NCI-H2196 treated with DMSO at 0.1 percent for 48 hours (cell line): ENCODE measurements at regions not wholly inside any gene's neighbourhood (a gene's known extent, or its start where the extent isn't known, plus 50 kb on each side); places are given as distances from the start of the nearest gene placed in this dataset.
"Not testable (repeated sequence)": the region's sequence is repeated elsewhere in the genome, so short reads cannot be mapped to it uniquely, and the experiment has no call there.

ENCODE experiments used
- DNase-seq: peaks from one replicate; lab custom pipeline; 2025; ENCODE audit not compliant: unreplicated experiment; lab: John Stamatoyannopoulos, UW

DNA sequence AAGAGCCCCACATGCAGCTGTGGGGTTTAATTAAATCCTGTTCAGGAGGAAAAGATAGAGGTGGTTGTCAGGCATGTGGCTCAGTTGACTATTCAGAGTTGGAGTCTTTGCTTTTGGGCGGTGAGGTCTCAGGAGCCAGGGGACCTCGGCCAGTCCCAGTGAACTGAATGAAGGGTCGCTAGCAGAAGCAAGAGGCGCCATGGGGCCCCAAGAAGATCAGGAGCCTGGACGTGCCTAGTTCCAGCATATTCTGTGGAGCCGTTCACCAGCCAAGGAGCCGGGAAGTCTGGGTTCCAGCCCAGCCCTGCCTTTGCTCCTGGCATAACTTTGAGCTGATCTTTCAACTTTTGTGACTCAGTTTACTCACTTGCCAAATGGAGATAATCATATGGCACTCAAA, 217.7 kb upstream of the IRF2BP2 start:
- no peak for DNase-seq

DNA sequence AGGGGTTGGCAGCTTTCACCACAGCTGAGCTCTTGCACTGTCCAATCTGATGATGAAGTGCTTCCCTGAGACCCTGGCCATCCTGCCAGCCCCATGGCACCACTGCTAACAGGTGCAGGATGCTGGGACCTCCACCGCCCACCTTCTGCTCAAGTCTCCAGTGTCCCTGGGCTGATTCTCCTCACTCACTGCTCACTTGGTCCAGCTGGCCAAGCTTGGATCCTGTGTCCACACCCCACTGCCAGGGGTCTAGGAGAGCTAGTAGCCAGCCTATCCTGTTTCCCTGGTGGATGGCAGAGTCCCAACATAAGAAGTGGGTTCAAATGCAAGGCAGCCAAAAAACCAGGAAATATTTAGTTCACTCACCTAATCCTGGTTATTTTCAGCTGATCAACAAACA, 217.2 kb upstream of the IRF2BP2 start:
- DNase-seq = no peak

DNA sequence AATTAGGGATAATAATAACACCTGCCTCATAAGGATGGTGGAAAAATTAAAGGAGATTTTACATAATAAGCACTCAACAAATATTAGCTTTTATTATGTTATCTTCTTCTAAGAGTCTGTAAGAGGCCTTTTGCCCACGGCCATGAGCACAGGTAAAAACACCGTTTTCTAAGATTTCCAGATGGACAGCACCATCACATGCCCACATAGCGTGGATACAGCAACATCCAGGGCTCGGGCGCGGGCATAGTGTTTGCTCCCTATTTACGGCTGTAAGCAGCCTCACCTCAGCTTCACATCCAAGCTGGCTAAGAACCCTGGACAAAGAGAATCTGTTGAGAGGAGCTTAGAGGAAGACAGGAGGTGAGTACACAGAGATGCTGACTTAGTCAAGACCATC, 216.4 kb upstream of the IRF2BP2 start:
- no peak for DNase-seq

DNA sequence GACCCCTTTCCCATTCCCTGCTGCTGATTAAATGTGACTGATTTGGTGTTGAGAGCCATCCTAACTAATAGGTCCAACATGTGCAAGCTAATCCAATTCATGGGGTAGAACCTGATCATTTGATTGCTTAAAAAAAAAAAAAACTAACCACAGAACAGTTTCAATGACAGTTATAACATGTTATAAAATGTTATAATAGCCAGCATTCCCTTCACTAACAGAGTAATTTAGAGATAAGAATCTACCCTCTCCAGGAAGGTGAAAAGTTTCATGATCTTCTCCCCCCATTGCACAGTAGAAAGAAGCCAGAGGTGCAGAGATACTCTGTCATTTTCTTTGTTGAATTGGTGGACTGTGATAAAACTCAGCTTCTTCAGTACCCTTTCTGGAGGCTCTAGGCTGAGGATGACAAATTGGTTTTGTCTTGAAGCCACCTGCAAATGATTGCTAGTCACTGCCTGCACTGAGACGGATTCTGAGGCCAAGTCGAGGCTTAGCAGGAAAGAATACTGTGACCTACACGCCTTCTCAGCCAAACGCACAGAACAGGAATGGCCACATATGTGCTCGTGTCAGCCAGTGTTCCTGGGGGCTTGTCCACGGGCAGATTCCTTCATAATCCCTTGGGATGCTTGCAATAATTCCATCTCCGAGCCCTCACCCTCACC, 215.7 kb upstream of the IRF2BP2 start:
- no peak for DNase-seq

DNA sequence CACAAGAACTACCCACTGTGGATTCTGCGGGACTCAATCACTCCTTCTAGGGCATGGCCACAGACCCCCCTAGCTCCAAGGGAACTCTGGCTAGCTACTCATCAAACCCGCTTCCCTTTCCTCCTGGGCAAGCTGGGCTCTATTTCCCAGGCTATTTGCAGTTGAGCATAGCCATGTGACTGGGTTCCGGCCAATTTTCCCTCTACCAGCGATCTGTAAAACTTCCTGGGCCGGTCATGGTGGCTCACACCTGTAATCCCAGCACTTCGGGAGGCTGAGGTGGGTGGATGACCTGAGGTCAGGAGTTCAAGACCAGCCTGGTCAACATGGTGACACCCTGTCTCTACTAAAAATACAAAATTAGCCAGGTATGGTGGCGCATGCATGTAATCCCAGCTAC, 214.9 kb upstream of the IRF2BP2 start:
- not testable (repeated sequence) for DNase-seq

DNA sequence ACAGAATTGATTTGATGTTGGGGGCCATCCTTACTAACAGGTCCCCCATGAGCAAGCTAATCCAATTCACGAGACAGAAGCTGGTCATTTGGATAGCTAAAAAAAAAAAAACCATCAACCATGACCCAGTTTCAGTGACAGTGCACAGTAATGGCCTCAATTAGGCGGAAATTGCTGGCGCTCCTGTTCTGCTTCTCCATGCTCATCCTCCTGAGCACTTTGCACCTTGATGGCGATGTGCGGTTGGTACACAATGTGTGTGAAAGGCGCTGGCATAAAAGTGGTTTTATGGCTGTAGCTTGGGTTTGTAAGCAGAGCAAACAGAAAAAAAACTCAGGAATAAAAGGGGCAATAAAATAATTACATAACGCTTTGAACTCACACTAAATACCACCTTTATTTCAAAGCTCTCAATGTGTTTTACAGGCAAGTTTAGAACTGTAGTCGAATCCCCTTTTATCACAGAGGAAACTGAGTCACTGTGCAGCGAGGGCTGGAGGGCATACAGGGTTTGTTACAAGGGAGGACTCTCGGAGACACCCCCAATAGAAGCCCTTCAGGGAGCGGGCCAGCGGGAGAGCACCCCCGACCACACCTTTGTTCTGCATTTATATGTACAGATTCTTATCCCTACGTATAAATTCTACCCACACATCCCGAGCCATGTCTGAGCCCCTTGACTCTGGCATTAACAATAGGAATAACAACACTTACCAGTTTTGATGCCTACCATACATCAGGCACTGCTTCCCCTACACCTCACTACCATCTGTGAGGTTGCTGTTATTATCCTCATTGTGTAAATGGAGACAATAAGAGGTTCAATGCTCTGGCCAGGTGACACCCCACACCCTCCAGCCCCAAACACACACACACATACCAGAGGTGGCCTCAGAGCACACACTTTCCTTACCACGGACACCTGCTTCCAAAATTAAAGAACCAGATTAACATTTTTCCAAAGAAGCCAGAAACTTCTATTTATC, 213.5 kb upstream of the IRF2BP2 start:
- DNase-seq = no peak

DNA sequence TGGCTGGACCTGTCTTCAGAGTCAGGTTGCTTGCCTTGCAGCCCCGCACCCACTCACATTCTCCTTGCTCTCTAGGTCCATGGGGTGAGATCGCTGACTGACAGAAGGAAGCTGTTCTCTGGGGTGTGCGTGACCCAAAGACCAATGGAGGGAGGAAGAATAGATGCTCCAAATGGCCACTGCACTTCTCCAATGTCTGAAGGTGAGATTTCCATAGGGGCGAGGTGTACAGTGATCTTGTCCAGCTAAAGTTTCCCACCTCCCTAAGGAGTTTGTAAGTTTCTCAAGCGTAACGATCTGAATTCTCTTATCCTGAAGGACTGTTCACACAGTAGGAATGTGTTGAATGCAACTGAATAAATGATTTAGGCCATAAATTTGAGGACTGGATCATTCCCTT, 211.9 kb upstream of the IRF2BP2 start:
- no peak for DNase-seq

DNA sequence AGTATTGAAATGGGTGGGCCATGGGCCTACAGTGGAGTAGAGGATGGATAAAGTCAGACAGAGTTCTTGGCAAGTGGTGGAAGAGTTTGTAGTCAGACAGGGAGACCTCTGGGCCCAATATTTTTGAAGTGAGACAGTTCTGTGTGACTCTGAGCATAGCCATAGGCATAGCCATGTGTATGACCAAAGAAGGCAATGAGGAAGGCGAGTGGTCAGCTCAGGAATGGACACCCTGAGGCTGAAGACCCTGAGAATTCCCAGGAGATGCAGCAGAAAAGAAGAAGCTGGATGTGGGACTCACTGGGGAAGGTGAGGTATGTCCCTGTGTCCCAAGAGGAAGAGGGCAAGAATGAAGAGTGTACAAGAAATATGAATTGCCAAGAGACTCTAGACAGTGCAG, 210.6 kb upstream of the IRF2BP2 start:
- DNase-seq = no peak

DNA sequence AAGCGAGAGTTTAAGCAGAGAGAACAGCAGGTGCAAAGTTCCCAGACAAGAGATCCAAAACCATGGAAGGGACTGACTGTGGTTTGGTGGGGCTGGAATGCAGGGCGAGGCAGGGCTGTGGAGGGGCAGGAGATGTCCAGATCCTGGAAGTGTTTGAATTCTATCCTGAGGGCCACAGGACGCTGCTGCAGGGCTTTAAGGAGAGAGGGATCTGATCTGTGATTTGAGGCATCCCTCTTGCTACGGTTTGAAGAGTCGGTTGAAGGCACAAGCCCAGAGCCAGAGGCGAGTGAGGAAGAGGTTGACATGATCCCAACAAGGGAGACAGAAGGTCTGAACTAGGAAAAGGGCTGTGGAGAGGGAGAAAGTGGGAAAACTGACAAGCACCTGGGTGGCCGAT, 209.9 kb upstream of the IRF2BP2 start:
- not testable (repeated sequence) for DNase-seq

DNA sequence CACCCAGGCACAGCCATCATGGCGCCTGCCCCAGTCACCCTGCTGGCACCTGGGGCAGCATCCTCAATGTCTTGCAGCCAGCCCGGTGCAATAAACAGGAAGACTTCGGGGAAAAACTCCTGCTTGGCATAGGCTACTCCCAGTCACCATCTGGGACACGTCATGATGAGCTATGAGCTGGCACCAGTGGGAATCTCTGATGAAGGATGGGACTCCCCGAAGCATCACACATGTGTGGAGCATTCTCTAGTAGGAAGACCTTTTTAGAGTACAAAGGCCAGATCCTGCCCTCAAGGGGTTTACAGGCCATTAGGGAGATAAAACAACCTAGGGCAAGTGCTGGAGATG, 208.0 kb upstream of the IRF2BP2 start:
- not testable (repeated sequence) for DNase-seq

DNA sequence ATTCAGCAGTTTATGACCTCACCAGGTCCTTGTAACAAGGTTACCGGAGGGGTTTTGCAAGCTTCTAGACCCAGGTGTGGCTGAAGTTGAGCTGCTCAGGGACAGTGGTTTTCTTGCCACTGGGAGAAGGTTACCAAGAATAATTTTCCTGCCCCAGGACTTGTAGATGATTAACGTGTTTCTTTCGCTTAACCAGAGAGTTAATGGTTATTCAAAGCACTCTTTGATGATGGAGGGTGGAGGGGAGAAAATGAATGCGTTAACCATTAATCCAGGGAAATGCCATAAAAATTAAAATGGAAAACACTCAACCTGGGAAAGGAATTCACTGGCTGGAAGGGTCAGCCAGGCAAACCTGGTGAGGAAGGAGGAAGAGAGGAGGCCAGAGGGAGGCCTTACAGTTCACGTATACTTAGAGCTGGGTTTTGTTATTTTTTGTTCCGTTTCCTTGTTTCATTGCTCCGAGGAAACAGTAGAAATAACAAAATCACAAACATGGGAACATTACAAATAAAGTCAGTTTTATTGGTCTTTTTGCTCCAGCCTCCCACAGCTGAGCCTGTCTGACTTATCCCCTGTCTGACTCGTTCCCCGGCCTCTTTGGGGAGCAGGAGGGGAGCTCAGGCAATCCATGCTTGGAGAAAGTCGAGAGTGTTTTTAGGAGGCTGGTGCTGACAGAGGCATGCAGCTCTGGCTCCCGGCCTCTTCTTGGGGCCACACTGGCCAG, 207.5 kb upstream of the IRF2BP2 start:
- DNase-seq = not testable (repeated sequence)

DNA sequence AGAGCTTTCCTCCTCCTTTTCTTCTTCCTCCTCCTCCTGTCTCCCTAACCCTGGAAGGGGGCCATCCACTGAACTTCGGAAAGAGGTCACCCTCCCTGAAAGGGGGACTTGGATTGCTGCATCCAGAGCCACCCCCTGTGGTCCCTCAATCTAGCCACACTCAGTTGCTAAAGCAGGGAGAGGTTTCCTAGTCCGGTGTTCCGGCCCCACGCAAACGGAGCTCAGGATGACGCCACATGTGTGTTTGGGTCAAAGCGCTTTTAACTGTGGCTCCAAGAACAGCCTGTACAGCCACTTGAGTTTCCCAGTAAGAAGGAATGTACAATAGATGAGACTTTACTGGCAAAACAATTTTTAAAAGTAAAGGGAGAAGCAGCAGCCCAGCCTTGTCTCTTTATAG, 206.9 kb upstream of the IRF2BP2 start:
- not testable (repeated sequence) for DNase-seq

DNA sequence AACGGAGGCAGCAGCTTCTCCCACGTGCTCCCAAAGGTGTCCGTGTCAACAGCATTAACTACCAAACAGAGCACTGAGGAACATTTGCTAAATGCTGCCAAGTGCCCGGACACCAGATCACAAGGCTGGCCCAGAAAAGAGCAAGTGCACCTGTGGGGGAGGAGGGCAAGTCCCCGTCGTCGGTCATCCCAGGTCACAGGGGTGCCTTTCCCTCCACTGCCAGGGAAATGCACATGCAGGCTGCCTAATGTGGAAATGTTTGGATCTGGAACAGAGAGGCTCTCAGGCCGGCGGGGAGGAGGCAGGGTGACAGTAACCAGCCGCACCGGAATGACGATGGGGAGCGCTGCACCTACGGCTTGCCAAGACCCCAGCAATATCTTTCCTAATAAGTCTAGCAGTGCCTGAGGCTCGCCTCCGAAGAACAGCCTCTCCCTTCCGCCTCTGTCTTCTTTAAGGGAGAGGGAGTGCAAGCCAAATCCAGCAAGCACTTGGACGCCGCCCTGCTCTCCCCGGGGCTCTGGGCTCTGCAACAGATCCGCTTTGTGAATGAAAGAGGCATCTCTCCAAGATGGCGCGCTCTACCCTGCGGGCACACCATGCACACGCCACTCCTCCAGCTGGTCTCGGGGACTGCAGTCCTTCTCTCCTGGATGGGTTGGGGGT, 206.3 kb upstream of the IRF2BP2 start:
- DNase-seq = not testable (repeated sequence)

DNA sequence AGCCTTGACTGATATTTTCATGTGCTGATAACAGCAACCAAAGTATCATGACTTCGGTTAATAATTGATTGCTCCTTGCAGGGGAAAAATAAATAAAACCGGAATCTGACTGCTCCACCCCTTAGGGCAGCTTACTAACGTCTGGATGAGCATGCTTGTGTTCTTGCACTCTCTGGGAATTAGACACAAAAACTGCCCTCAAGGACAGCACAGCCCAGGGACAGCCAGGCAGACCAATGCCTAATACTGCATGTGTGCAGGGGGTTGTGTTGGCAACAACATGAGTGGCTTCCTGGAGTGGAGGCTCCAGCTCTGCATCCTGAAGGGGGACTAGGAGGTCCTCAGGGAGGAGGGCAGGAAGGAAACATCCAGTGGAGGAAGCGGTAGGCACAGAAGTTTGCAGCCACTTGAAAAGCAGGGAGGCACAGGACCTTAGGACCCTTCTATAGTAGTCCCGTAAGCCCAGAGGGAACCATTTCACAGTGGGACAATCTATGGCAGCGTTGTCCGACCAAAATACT, 205.4 kb upstream of the IRF2BP2 start:
- not testable (repeated sequence) for DNase-seq

DNA sequence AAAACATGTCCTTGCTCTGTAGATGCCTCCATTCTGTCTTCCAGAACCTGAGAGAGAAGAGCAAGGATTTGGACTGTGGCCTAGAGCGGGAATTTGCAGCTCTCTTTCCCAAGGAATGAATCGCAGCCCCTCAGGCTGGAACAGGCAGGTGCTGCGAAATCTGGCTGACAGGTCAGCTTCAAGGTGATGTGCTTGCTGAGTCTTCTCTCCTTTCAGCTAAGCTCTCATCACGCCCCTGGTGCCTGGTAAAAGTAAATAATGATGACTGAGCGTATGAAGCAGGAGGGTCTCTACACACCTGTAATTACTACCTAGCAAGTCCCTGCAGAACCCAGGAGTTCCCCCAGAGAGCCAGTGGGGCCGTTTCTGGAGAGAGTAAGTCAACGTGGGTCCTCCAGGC, 204.3 kb upstream of the IRF2BP2 start:
- DNase-seq = not testable (repeated sequence)

DNA sequence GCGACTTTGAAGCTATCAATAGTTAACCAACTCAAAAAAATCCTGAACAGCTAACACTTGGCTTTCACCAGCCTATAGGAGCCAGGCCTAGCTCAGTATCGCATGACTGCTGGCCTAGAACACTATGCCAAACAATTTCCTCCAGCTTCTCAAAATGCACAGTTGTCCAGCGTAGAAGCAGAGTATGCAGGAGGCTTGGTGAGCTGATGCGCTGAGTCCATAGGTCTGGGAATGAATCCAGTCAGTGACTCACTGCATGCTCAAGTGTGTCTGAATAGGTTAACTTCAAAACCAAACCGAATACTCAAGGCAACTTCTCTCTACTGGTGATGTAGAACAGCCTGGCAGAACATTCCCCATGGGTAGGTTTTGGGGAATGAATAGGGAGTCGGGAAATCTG, 201.8 kb upstream of the IRF2BP2 start:
- DNase-seq = not testable (repeated sequence)

DNA sequence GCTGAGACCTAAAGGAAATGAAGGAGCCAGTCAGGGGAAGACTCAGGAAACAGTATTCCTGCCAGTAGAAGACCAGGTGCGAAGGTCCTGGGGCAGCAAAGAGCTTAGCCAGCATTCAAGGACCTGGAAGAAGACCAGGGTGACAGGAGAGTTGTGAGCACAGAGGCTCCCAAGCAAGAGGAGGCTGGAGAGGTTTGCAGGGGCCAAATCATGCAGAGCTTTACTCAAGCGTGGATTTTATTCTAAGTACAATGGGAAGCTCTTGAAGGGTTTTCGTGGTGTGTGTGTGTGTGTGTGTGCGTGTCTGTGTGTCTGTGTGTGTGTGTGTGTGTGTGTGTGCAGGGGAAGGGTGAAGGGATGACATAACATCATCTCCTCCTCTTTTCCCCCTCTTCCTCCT, 200.7 kb upstream of the IRF2BP2 start:
- DNase-seq = not testable (repeated sequence)

DNA sequence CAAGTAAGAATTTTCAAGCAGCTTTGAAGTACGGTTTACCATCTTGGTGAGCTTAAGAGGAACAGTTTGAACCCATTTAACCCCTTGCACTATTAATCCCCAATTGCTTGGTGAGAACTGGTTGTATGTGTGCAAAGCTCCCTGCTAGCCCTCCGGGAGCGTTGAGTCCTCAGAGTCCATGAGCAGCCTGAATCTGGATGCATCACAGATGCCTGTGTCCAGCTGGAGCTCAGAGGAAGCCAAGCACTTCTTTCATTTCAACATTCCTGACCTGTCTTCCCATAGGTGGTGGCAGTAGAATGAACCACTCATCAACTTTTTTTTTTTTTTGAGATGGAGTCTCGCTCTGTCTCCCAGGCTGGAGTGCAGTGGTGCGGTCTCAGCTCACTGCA, 199.9 kb upstream of the IRF2BP2 start:
- not testable (repeated sequence) for DNase-seq

DNA sequence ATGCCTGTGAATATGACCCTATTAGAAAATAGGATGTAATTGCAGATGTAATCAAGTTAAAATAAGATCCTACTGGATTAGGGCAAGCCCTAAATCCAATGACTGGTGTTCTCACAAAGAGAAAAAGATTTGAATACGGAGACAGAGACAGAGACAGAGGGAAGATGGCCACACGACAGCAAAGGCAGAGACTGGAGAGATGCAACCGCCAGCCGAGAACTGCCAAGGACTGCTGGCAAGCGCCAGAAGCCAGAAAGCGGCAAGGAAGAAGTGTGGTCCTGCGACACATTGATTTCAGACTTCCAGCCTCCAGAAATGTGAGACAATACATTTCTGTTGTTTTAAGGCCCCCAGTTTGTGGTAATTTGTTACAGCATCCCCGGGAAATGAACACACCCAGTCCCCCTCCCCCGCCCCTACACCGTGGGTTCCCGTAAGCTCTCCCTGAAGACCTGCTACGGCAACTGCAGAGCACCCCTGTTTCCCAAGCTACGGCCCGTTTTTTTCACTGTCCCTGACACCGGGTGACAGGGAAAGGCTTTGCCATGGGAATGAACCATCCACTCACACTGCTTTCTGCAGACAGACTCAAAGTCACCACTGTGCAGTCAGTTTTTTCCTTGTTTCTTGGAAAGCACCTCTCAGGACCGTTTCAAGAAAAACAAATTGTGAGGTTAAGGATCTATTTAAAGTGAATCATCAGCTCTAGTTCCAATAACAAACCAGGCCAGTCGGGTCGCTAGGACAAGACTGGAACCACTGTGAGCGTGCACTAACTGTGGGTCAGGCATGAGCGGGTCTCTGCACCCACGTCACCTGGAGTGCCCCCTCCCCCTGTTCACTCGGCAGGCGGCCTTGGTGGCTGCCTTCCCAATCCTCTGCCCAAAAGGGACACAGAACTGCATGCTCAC, 199.2 kb upstream of the IRF2BP2 start:
- not testable (repeated sequence) for DNase-seq

DNA sequence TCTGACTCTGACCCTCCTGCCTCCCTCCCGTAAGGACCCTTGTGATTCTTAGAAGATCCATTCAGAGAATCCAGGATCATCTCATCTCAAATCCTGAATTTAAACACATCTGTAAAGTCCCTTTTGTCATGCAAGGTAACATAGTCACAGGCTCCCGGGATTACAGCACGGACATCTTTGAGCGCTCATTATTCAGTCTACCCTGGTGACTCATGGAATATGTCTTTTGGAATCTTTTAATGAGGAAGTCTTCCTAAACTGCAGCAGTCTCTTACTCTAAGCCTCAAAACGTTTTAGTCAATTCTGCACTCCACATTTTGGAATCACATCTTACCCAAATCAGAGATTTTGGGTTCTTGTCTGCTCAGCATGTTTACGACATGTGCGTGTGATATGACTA, 198.5 kb upstream of the IRF2BP2 start:
- not testable (repeated sequence) for DNase-seq
